NB4 (cell line): ENCODE measurements at regions not wholly inside any gene's neighbourhood (a gene's known extent, or its start where the extent isn't known, plus 50 kb on each side); places are given as distances from the start of the nearest gene placed in this dataset.

Experiments
- DNase-seq: peaks from one replicate; pipeline ENCODE4 v3.0.0; 2010; ENCODE audit warnings: low read depth
- H3K4me3 ChIP-seq: one replicate; pipeline ENCODE4 v1.5.1; 2011; ENCODE audit warnings: mild to moderate bottlenecking, low read depth, low read length, moderate library complexity
- MYC ChIP-seq: IDR thresholded peaks from 2 replicates; pipeline ENCODE4 v1.6.1; 2011; ENCODE audit warnings: low read depth, low read length
- POLR2A ChIP-seq: IDR thresholded peaks from 2 replicates; pipeline ENCODE4 v1.6.1; 2011; ENCODE audit warnings: mild to moderate bottlenecking; ENCODE audit not compliant: insufficient read length; ENCODE audit errors: extremely low read depth
- TF ChIP-seq, protein P1 (sequence below): IDR thresholded peaks from one replicate; pipeline ENCODE4 v1.5.1; 2012; ENCODE audit warnings: low read depth, low read length
- TF ChIP-seq, protein P2 (sequence below): IDR thresholded peaks from 2 replicates; pipeline ENCODE4 v1.6.1; 2011; ENCODE audit warnings: low read depth, low read length

DNA sequence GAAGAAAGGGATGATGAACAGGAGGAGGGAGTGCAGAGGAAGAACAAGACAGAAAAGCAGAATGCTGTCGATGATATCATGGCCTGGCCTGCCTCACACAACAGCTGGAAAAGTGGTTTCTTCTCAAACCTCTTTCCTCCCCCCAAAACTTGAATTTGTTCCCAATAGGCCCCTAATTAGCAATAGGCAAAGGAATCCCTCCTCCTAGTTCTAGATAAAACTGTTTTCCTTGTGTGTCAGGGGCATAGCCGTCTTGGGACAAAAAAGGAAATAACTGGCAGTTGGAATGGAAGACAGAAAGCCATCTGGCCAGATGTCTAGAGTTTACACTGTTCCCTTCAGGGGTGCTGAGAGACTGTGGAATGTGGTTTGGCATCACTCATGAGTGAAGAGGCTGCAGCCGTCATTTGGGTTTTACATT is 177.8 kb upstream of the C1QTNF7 start:
- H3K4me3 ChIP-seq: no peak overlapping the region
- no peak for TF ChIP-seq POLR2A
- TF ChIP-seq, protein P1, sequence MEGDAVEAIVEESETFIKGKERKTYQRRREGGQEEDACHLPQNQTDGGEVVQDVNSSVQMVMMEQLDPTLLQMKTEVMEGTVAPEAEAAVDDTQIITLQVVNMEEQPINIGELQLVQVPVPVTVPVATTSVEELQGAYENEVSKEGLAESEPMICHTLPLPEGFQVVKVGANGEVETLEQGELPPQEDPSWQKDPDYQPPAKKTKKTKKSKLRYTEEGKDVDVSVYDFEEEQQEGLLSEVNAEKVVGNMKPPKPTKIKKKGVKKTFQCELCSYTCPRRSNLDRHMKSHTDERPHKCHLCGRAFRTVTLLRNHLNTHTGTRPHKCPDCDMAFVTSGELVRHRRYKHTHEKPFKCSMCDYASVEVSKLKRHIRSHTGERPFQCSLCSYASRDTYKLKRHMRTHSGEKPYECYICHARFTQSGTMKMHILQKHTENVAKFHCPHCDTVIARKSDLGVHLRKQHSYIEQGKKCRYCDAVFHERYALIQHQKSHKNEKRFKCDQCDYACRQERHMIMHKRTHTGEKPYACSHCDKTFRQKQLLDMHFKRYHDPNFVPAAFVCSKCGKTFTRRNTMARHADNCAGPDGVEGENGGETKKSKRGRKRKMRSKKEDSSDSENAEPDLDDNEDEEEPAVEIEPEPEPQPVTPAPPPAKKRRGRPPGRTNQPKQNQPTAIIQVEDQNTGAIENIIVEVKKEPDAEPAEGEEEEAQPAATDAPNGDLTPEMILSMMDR: no peak
- TF ChIP-seq, protein P2, sequence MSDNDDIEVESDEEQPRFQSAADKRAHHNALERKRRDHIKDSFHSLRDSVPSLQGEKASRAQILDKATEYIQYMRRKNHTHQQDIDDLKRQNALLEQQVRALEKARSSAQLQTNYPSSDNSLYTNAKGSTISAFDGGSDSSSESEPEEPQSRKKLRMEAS: no peak
- no peak for TF ChIP-seq MYC
- DNase-seq: no peak

DNA sequence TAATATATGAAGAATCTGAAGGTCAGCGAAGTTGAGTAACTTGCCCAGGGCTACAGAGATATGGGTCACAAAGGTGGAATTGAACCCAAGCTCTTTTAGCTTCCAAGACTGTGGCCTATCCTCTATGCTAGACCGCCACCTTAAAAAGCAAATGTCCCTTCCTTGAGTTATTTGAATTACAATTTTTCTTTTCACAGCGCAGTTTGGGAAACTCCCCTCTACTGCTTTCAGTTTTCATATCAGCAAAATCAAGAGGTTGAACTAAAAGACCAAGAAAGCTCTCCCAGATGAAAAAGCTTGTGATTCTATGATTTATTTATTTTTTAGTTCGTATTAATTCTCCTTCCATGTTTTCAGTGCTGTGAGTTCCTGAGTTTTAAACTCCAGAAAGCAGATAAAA is 174.5 kb upstream of the C1QTNF7 start:
- H3K4me3 ChIP-seq: no peak overlapping the region
- no peak for DNase-seq
- TF ChIP-seq POLR2A (no peak), MYC (no peak)
- TF ChIP-seq, protein P2: no peak
- TF ChIP-seq, protein P1: no peak

DNA sequence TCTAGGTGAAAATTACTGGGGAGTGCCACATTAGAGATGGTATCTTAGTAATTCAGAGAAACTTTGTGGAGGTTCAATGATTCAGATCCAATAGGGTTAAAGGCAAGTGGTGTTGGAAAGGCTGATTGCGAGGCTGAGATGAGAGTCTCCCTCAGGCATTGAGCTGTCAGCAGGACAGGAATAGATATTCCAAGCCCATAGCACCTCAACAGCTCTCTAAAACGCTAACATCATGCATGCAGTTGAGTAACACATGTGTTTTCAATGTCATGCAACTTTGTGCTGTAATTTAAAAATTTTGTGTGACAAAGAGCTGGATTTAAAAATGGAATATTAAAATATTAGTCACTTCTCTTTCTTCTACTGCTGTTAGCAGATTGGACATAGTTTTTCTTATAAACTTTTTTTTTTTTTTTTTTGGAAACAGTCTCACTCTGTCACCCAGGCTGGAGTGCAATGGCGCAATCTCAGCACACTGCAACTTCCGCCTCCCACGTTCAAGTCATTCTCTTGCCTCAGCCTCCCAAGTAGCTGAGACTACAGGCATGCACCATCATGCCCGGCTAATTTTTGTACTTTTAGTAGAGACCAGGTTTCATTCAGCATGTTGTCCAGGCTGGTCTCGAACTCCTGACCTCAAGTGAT is 173.5 kb upstream of the C1QTNF7 start:
- no peak overlapping the region for H3K4me3 ChIP-seq
- DNase-seq: peak; percentile 80
- no peak for TF ChIP-seq MYC
- no peak for TF ChIP-seq POLR2A
- TF ChIP-seq, protein P2: no peak
- TF ChIP-seq, protein P1: no peak

DNA sequence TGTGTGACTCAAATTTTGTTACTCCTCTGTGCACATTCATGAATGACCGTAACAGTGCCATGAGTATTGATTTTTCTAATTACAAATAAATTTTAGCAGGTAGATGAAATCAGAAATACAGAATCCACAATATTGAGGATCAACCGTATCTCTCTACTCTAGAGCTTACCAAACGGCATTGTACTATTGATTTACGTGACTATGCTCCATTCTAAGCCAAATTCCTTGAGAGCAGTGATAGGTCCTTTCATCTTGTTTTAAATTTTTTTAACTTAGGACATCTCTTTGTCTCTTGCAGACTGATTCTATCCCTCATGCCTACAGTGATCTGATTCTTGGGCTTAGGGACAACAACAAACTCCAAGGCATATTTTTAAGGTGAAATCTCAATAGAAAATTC is 172.3 kb upstream of the C1QTNF7 start:
- TF ChIP-seq POLR2A (no peak), MYC (no peak)
- TF ChIP-seq, protein P2: no peak
- TF ChIP-seq, protein P1: no peak
- no peak overlapping the region for H3K4me3 ChIP-seq
- DNase-seq: no peak

DNA sequence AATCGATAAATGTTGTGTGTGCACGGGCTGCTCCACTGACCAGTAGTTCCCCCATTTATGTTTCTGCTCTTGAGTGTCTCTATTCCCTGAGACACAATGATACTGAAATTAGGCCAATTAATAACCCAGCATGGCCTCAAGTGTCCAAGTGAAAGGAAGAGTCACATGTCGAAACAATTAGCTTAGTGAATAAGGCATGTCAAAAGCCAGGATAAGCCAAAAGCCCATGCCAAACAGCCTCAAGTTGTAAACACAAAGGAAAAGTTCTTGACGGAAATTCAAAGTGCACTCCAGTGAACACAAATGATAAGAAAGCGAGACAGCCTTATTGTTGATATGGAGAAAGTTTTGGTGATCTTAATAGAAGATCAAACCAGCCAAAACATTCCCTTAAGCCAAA is 167.1 kb upstream of the C1QTNF7 start:
- TF ChIP-seq, protein P1: no peak
- TF ChIP-seq MYC (no peak), POLR2A (no peak)
- TF ChIP-seq, protein P2: no peak
- no peak for DNase-seq
- H3K4me3 ChIP-seq: no peak overlapping the region
